GM13976 (cell line): ENCODE measurements at regions not wholly inside any gene's neighbourhood (a gene's known extent, or its start where the extent isn't known, plus 50 kb on each side); places are given as distances from the start of the nearest gene placed in this dataset.

Experiments used
- DNase-seq: peaks from one replicate; pipeline ENCODE4 v3.0.0; 2012; ENCODE audit warnings: low spot score
- in situ Hi-C: fragments of 300-500 bp; cut with MboI; formaldehyde crosslinking; loops from one replicate; pipeline ENCODE4 v1.12.0; 2022; ENCODE audit warnings: low sequenced_read_pairs, mixed read lengths, inconsistent platforms; ENCODE audit not compliant: unreplicated experiment
- TF ChIP-seq, protein P1 (sequence below): IDR thresholded peaks from 2 replicates; pipeline ENCODE4 v1.5.1; 2012; ENCODE audit warnings: borderline replicate concordance, mild to moderate bottlenecking; ENCODE audit not compliant: insufficient read depth; ENCODE audit errors: extremely low read depth, missing control alignments, control extremely low read depth

DNA sequence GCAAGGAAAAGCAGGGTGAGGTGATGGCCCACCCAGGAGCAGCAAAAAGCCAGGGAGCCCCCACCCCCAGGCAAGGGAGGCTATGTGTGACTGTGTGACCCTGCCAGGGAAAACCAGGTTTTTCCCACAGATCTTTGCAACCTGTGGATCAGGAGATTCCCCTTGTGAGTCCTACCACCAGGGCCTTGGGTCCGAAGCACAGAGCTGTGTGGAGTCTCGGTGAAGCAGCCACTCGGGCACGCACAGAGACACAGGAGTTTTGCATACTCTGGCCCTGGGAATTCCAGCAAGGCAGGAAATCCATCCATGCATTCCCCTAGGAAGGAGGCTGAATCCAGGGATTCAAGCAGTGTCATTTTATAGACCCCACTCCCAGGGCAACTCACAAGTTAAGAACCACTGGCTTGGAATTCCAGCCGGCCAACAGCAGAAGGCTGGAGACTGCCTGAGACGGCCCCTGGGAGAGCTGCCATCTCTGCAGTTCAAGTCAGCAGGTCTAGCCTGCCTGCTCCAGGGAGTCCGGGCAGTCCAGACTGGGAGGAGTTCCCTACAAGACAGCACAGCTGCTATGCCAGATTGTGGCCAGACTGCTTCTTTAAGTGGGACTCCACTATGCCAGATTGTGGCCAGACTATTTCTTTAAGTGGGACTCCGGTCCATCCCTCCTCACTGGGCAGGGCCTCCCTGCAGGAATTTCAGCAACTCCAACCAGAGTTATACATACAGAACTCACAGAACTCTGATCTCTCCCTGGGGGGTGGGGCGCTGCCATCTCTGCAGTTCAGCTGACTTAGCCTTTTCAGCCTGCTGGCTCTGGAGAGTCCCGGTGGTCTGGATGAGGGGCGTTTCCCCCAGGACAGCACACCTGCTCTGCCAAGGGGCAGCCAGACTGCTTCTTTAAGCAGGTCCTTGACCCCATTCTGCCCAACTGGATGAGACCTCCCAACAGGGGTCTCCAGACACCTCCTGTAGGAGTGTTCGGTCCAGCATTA, 85.1 kb upstream of the ADAD1 start:
- TF ChIP-seq, protein P1, sequence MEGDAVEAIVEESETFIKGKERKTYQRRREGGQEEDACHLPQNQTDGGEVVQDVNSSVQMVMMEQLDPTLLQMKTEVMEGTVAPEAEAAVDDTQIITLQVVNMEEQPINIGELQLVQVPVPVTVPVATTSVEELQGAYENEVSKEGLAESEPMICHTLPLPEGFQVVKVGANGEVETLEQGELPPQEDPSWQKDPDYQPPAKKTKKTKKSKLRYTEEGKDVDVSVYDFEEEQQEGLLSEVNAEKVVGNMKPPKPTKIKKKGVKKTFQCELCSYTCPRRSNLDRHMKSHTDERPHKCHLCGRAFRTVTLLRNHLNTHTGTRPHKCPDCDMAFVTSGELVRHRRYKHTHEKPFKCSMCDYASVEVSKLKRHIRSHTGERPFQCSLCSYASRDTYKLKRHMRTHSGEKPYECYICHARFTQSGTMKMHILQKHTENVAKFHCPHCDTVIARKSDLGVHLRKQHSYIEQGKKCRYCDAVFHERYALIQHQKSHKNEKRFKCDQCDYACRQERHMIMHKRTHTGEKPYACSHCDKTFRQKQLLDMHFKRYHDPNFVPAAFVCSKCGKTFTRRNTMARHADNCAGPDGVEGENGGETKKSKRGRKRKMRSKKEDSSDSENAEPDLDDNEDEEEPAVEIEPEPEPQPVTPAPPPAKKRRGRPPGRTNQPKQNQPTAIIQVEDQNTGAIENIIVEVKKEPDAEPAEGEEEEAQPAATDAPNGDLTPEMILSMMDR = no peak
- in situ Hi-C loops = no loop called here
- no peak for DNase-seq

DNA sequence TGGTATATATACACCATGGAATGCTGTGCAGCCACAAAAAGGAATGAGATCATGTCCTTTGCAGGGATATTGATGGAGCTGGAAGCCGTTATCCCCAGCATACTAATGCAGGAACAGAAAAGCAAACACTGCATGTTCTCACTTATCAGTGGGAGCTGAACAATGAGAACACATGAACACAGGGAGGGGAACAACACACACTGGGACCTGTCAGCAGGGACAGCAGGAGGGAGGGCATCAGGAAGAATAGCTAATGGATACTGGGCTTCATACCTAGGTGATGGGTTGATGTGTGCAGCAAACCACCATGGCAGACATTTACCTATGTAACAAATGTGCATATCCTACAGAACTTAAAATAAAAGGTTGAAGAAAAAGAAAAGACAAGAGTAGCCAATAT, 81.1 kb upstream of the ADAD1 start:
- TF ChIP-seq, protein P1 = no peak
- DNase-seq = no peak
- in situ Hi-C loops = no loop called here

DNA sequence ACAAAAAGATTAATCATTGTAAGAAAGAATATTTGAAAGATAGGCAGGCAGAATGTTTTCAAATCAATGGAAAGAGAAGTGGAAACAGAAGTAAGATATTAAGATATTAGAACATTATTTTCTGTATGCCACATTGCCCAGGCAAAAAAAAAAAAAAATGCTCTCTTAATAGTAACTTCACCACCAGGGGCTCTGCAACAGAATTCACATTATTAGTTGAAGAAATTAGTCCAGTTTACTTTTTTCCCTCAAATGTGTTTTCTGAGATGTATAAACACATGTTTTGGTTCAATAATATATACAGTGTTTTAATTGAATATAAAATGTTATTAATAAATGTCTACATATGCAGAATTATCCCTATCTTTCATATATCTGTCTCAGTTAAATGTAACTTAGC, 78.0 kb upstream of the ADAD1 start:
- TF ChIP-seq, protein P1 = no peak
- in situ Hi-C loops = no loop called here
- no peak for DNase-seq

DNA sequence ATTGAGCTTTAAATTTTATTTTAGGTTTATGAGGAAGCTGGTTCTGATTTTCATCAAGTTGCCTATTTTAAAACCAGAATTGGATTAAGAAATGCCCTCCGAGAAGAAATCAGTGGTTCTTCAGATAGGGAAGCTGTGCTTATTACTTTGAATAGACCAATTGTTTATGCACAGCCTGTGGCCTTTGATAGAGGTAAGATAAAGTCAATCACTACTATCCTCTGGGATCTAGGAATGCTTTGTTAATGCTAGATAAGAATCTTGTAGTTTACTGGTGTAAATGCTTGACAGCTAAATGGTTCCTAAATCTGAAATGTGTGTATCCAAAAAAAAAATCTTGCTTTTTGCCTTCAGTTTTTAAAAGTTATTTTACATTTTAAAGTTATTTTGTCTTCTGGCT, 73.0 kb upstream of the ADAD1 start:
- DNase-seq = no peak
- TF ChIP-seq, protein P1 = no peak
- in situ Hi-C loops = no loop called here

DNA sequence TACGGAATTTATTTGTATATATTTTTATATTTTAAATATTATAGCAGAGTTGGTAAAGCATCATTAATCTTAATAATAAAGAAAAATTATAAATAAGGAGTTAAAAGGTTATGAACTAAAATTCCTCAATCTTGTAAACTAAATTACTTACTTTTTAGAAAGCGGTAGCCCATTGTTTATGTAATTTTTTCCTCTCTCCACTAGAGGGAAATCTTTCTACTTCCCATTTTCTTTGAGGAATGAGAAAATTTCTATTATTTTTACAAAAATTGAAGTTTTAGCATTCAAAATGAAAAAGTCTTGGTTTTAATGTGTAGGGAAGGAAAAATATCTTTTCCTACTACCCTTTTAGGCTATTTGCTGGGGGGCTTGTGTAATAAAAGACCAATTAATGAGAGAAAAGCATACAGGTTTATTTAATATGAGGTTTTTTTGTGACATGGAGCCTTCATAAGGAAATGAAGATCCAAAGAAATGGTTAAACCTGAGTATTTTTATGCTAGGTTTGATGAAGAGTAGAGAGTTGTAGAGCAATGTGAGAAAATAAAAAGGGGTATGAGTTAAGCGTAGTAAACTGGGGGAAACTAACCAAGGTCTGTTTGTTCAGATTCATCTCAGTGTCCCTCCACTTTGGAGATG, 68.7 kb upstream of the ADAD1 start:
- DNase-seq = no peak
- TF ChIP-seq, protein P1 = peak; percentile 16
- in situ Hi-C loops = no loop called here

DNA sequence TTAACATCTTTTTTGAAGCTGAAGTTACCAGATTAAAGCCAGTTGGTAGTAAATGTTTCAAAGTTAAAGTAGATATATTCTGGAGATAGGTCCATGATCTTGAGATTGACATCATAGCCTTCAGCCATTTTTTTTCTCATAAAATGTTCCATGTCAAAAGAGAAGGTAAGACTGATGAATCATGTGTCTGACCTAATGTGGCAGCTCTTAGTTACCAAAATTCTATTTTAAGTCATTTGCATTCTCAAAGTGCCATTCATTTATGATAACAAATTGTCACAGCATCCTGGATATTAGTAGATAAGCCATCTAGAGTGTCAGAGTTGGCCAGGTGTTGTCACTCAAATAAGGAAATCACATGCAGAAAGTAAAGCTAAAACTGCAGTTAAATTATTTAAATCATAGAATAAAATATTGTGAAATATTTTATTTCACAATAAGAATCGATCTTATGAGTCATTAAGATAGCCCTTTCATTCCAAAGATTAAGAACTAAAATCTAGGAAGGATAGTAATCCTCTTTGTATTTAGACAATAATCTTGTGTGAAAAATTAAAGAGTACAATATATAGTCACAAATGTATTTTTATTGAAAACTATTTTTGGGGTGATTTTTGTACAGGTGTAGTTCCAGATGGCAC, 65.7 kb upstream of the ADAD1 start:
- in situ Hi-C loops = no loop called here
- DNase-seq = no peak
- TF ChIP-seq, protein P1 = no peak
